KBM-7 (cell line): ENCODE measurements at regions not wholly inside any gene's neighbourhood (a gene's known extent, or its start where the extent isn't known, plus 50 kb on each side); places are given as distances from the start of the nearest gene placed in this dataset.

ENCODE experiments used
- DNase-seq: peaks from one replicate; pipeline ENCODE4 v3.0.0-alpha.2; 2015
- in situ Hi-C: fragments of 300-500 bp; cut with MboI; formaldehyde crosslinking; loops from 2 replicates; pipeline ENCODE4 v1.14.3; 2020; ENCODE audit warnings: low sequenced_read_pairs, low pct_unique_long_range_greater_than_20kb, mixed read lengths

DNA sequence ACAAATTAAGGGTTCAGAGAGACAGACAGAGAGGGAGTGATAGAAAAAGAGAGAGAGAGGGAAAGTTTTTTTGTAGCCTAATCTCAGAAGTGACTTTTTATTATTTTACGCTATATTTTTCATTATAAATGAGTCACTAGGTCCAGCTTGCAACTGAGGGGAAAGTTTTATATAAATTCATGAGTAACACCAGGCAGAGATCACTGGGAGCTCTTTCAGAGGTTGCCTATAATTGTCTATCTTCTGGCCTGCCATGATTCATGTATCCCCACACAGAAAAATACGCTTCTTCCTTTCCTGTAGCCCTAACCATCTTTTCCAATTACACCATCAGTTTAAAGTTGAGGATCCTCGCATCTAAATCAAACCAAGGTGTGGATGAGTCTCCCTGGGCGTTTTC lies 467.9 kb downstream of the SLITRK1 start:
- in situ Hi-C loops = no loop called here
- no peak for DNase-seq

DNA sequence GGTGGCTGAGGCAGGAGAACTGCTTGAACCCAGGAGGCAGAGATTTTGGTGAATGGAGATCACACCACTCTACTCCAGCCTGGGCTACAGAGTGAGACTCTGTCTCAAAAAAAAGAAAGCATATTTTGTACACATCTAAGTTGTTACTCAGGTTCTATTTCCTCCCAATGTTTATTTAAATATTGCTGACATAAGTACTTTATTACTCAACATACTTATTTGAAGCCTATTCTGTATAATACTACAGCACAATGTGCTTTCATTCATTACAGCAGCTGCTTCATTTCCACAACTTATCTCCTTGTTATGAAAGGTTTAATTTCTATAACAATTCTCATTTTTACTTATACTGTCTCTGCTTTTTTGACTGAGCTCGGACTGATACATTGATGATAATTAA lies 495.7 kb downstream of the SLITRK1 start:
- in situ Hi-C loops = no loop called here
- no peak for DNase-seq

DNA sequence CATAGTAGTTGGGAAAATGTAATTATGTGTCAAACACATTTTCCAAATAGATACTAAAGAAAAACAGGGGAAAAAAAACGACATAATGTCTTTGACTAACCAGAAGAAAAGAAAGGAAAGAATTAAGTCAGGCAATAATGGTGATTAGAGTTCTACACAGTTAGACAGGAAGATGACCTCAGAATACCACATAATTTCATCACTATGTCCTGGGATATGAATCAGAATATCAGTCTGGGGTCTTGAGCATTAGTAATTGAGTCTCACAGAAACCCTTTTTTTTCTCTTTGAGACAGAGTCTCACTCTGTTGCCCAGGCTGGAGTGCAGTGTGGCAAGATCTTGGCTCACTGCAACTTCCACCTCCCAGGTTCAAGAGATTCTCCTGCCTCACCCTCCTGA lies 503.4 kb downstream of the SLITRK1 start:
- no peak for DNase-seq
- in situ Hi-C loops = no loop called here

DNA sequence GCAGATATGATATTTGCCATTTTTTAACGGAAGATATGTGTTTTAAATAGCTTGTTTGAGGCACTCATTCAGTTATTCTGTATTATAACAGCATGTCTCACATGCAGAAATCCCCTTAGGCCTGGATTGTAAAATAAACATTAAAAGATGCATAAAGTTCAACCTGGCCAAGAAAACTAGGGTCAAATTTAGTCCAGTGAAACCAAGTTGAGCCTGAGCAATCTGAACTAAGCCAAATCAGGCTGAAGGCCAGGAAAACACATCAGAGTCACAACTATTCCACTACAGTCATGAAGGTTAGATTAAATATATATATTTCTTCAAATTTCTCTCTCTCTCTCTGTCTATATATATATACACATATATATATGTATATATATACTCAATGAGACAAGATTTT lies 504.8 kb downstream of the SLITRK1 start:
- in situ Hi-C loops = no loop called here
- no peak for DNase-seq

DNA sequence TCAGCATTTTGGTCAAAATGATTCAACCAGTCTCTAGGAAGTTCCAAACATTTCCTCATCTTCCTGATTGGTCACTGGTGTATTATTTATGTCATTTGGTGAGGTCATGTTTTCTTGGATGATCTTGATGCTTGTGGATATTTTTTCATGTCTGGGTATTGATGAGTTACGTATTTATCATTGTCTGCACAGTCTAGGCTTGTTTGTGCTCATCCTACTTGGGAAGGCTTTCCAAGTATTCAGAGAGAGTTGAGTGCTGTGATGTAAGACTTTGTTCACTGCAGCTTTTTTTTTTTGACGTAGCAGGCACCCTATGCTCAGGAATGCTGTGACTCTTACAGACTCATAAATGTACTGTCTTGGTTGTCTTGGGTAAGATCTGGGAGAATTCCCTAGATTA lies 509.5 kb downstream of the SLITRK1 start:
- in situ Hi-C loops = no loop called here
- no peak for DNase-seq

DNA sequence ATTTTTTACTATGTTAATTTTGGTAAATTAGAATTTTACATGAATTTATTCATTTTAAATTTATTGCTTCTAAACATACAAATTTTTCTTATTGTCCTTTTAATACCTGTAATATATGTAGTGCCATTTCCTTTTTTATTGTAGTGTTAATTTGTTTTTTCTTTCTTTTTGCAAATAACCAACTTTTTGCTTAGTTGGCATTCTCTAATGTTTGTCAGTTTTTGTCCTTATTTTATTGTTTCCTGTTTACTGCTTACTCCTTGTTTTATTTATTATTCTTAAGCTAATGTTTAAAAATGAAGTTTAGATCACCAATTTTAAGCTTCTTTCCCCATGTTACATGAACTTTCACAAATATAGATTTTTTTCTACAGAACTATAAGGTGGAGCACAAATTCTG lies 516.6 kb downstream of the SLITRK1 start:
- in situ Hi-C loops = no loop called here
- DNase-seq = no peak

DNA sequence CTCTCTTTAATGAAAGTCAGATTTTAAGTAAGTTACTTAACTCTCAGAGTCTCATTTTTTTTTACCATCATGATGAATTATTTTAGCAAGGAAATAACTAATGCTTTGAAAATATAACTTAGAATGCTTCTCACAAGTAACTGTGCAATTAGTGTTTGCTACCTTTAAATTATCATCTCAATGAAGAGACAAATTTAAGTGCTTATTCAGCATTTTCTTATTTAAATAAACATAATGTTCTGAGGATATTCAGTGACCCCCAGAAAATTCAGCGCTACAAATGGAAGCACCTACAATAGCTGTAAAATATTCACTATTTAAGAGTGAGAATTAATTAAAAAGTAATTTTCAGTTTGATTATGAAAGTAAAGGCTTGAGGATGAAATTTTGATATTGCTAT lies 527.2 kb downstream of the SLITRK1 start:
- no peak for DNase-seq
- in situ Hi-C loops = no loop called here

DNA sequence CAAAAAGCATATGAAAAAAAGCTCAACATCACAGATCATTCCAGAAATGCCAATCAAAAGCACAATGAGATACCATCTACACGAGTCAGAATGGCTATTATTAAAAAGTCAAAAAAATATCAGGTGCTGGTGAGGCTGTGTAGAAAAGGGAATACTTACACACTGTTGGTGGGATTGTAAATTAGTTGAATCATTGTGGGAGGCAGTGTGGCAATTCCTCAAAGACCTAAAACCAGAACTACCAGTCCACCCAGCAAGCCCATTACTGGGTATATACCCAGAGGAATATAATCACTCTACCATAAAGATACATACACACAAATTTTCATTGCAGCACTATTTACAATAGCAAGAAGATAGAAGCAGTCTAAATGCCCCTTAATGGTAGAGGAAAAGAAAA lies 529.9 kb downstream of the SLITRK1 start:
- in situ Hi-C loops = no loop called here
- no peak for DNase-seq

DNA sequence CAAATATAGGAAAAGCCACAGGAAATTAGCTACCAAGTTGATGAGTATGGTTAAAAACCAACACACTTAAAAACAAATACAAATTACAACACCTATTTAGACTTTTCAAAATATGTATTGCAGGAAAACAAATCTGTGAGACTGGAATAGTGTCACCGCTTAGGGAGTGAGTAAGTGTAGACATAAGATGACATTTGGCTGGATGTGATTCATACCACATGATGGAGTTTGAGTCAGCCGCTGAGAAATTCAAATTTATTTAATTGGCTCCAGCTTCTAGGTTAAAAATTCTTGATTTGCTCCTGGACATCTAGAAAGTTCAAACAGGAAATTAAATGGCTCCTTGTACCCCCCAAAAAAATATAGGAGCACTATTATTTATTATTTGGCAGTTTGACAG lies 531.7 kb downstream of the SLITRK1 start:
- no peak for DNase-seq
- in situ Hi-C loops = no loop called here

DNA sequence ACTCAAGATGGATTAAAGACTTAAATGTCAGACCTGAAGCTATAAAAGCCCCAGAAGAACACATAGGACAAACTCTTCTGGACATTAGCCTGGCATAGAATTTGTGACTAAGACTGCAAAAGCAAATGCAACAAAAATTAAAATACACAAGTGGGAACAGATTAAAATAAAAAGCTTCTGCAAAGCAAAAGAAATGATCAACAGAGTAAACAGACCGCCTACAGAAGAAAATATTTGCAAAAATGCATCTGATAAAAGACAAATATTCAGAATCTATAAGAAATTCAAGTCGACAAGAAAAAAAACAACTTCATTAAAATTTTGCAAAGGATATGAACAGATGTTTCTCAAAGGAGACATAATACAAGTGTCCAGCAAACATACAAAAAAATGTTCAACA lies 537.8 kb downstream of the SLITRK1 start:
- in situ Hi-C loops = no loop called here

DNA sequence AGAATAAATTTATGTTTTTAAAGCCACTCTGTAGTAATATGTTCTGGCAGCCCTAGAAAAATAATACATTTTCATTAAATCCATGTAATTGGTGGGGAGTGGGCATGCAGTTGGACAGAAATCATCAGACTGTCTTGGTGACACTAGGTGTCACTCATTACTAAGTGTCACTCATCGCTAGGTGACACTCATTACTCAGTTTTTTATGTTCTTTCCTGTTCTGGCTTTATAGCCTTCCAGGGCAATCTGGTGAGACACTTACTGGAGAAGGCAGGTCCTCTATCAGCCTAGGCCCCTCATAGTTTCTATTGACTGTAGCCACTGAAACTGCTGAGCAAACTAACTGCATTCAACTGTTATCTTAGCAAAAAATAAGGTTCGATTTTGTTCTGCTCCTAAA lies 542.1 kb downstream of the SLITRK1 start:
- in situ Hi-C loops = no loop called here
- DNase-seq = no peak

More for the DNA sequence above, 537.8 kb downstream of the SLITRK1 start:
- no peak for DNase-seq

DNA sequence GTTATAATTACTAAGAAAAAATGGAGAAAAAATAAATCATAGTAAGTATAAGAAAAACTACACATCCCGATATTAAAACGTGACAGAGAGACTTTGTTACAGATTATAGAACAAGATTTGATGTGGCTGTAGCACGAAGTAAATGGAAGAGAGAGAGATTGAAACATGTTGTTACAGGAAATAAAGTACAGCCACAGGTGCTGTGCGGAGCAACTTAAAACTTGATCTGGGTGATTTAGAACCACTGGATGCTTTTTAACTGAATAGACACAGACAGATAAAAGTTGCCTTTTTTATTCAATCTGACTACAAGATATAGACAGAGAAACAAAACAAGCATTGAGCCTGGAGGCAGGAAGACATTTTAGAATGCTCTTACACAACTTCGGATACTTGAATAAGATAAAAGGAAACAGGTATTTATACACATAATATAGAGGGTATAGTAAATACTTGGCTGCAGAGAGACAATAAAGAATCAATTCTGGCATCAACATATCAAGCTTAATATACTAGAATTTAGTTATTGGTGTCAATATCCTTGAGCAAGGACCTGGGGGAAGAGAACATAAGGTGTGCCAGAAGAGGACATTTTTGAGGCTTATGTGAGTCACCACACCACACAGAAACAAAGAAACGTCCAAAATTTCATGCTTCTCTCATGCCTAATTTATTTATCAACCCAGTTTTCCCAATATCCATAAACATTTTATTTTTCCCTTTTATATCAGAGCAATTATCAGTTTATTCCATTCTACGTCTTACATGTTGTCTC lies 548.5 kb downstream of the SLITRK1 start:
- DNase-seq = no peak
- in situ Hi-C loops = no loop called here

DNA sequence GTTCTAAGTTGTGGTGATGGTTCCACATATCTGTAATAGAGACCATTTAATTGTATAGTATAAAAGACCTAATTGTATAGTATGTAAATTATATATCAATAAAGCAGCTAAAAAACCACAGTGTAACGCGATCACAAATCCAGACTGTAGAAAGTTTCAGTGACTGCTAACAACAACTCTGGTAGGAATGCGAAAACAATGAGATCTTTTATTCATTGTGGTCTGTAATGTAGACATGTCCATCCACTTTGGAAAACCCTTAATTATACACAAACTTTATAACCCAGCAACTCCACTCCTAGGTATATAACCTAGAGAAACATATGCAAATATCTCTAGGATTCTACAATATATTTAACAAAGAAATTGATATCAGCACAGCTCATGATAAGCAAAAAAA lies 549.5 kb downstream of the SLITRK1 start:
- in situ Hi-C loops = no loop called here

DNA sequence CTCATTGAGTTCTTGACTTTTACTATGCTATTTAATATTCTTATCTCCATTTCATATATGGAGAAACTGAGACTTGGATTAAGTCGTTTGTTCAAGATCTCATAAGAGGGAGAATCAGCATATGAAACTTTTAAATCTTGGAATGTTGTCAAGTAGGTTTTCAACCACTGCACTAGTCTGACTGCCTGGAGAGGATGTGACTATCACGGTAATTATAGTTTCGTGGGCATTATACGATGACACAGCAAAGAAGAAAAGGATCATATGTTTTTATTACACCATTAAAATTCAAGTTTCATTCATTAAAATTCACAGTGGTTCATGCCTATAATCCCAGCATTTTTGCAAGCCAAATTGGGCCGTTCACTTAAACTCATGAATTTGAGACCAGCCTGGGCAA lies 555.2 kb downstream of the SLITRK1 start:
- DNase-seq = no peak

More for the DNA sequence above, 549.5 kb downstream of the SLITRK1 start:
- no peak for DNase-seq

DNA sequence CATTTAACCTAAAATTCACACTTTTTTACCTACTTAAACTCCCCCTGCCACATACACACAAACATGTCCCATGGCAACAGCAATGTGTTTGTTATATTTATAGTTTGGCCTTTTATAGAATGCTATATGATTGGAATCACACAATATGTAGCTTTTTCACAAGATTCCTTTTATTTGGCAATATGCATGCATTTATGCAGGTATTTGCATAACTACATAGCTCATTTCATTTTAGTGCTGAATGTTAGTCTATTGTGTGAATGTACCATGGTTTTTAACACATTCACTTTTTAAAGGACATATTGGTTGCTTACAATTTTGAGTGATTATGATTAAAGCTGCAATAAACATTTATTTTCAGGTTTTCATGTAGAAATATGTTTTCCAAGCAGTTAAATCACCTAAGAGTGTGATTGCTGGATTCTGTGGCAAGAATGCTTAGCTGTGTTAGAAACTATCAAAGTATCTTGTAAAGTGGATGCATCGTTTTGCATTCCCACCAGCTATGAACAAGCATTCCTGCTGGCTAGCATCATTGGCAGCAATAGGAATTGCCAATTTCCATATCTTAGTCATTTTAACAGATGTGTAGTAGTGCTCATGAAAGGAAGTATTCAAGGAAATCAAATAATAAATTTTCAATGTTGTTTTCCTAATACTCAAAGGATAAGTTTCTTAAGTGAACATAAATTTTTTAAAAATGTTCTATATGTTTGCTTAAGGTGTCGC lies 557.0 kb downstream of the SLITRK1 start:
- no peak for DNase-seq

More for the DNA sequence above, 555.2 kb downstream of the SLITRK1 start:
- in situ Hi-C loops = no loop called here

DNA sequence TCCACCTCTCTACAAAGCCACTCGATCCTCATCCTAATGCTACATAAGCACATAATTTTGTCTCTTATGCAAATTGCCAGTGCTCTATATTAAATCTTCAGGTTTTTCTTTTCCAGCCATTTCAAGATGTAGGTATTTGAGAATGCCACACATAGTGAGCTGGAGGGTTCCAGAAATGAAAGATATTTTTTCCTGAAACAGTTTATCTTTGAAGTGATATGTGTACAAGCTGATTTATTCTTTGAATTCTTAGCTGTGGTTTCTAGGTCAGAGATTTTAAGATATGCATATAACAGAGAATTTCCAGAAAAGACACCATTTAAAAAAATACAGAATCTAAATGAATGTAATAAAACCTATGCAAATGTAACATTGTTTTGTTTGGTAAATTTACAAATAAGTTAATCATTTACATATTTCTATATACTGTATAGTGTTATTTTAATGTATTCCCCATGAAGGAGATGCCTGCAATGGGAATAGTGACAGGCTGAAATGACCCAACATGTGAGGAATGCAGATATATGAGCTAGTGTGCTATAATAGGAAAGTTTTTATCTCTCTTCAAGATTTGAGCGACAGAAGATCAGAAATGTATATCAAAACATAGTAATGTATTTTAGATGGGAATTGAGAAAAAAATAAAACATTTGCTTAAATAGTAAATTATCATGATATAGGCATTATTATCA lies 570.2 kb downstream of the SLITRK1 start:
- in situ Hi-C loops = no loop called here
- DNase-seq = no peak

More for the DNA sequence above, 557.0 kb downstream of the SLITRK1 start:
- in situ Hi-C loops = no loop called here

DNA sequence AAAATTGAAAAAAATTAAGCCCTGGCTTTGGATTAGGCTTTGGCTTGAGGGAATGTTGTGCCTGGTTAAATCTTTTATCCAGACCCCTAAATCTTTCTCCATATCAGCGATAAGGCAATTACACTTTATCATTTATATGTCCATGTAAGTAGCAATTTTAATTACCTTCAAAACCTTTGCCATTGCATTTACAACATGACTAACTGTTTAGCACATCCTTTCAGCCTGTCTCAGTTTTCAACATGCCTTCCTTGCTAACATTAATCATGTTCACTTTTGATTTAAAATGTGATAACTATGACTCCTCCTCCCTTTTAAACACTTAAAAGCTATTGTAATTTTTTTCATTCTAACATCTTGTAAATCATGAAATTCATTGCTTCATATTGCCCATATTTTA lies 583.7 kb downstream of the SLITRK1 start:
- in situ Hi-C loops = no loop called here
- no peak for DNase-seq

DNA sequence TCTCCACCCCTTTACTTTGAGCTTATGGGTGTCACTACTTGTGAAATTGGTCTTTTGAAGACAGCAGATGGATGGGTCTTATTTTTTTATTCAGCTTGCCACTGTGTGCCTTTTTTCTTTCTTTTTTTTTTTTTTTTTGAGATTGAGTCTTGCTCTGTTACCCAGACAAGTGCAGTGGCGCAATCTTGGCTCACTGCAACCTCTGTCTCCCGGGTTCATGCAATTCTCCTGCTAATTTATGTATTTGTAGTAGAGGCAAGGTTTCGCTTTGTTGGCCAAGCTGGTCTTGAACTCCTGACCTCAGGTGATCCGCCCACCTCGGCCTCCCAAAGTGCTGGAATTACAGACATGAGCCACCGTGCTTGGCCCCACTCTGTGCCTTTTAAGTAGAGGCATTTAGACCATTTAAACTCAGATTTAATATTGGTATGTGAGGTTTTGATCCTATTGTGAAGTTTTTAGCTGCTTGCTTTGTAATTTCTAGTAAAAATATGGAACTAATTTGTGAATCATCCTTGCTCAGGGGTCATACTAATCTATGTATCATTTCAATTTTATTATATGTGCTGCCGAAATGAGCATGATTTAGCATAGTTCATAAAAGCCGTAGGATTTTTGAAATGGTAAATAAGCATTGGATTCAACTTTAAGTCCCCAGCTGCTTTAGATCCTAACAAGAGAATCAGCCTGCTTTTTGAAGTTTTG lies 584.5 kb downstream of the SLITRK1 start:
- no peak for DNase-seq
- in situ Hi-C loops = no loop called here

DNA sequence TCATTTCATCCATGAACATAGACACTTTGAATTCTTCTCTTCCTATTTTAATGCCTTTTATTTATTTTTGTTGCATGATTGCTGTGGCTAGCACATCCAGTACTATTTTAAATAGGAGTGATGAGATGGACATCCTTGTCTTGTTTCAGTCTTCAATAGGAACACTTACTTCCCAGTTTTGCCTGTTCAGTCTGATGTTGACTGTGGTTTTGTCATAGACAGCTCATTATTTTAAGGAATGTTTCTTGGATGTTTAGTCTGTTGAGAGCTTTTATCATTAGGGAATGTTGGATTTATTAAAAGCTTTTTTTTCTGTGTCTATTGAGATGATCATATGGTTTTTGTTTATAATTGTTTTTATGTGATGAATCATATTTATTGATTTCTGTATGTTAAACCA lies 586.6 kb downstream of the SLITRK1 start:
- in situ Hi-C loops = no loop called here
- no peak for DNase-seq

DNA sequence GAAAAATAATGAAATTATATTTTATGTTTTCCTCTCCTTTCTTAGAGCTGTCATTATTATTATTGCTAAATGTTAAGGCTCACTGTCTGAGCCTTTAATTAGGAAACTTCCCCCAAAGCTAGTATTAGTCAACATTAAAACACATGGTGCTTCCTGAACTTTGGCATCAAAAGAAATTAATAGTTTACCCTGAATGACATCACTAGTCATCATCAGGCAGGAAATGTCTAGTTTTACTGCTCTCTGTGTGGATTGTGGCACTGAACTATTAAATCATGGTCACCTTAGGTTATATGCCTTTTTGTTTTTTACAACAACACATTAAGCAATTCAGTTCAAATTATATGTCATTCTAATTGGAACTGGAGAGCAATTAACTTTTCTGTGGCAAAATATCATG lies 595.5 kb downstream of the SLITRK1 start:
- no peak for DNase-seq
- in situ Hi-C loops = no loop called here
